Glutamatergic neuron (in vitro differentiated cells): ENCODE measurements at regions not wholly inside any gene's neighbourhood (a gene's known extent, or its start where the extent isn't known, plus 50 kb on each side); places are given as distances from the start of the nearest gene placed in this dataset.

Source experiments
- DNase-seq: peaks from one replicate; pipeline ENCODE4 v3.0.0; 2022
- H3K27ac Mint-ChIP-seq: one replicate; pipeline ENCODE4 v1.8.0; 2020; ENCODE audit warnings: mild to moderate bottlenecking, mixed read lengths, inconsistent platforms; ENCODE audit not compliant: unreplicated experiment
- H3K27me3 Mint-ChIP-seq: one replicate; pipeline ENCODE4 v1.8.0; 2020; ENCODE audit warnings: mild to moderate bottlenecking, moderate library complexity, mixed read lengths, inconsistent platforms; ENCODE audit not compliant: unreplicated experiment
- H3K36me3 Mint-ChIP-seq: one replicate; pipeline ENCODE4 v1.8.0; 2020; ENCODE audit warnings: mild to moderate bottlenecking, mixed read lengths, inconsistent platforms; ENCODE audit not compliant: unreplicated experiment
- H3K4me1 Mint-ChIP-seq: one replicate; pipeline ENCODE4 v1.8.0; 2020; ENCODE audit warnings: mild to moderate bottlenecking, low read depth, mixed read lengths, inconsistent platforms; ENCODE audit not compliant: unreplicated experiment
- H3K4me3 Mint-ChIP-seq: one replicate; pipeline ENCODE4 v1.8.0; 2020; ENCODE audit warnings: mild to moderate bottlenecking, mixed read lengths, inconsistent platforms; ENCODE audit not compliant: unreplicated experiment
- H3K9me3 Mint-ChIP-seq: one replicate; pipeline ENCODE4 v1.8.0; 2020; ENCODE audit warnings: mild to moderate bottlenecking, moderate library complexity, mixed read lengths, inconsistent platforms; ENCODE audit not compliant: unreplicated experiment
- TF ChIP-seq, protein P1 (sequence below): fragments of 200-600 bp; sonication (generic); IDR thresholded peaks from one replicate; pipeline ENCODE4 v1.5.0; 2021; ENCODE audit not compliant: partially characterized antibody, unreplicated experiment

DNA sequence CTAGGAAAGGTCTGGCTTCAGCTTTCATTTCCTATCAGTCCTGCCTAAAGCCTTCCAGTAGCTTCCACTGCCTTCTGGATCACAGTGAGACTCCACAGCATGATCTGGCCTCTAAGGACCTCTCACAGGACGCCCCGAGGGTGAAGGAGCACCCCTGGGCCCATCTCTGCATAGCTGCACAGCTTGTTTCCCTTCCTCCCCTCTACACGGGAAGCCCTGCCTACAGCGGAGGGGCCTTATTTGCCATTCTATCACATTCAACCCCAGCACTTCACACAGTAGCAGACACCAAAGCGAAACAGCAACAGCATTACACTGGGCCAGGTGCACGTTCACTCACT is 162.3 kb upstream of the GRK3 start:
- H3K27ac Mint-ChIP-seq, result no peak overlapping the region
- no peak overlapping the region for H3K4me3 Mint-ChIP-seq

DNA sequence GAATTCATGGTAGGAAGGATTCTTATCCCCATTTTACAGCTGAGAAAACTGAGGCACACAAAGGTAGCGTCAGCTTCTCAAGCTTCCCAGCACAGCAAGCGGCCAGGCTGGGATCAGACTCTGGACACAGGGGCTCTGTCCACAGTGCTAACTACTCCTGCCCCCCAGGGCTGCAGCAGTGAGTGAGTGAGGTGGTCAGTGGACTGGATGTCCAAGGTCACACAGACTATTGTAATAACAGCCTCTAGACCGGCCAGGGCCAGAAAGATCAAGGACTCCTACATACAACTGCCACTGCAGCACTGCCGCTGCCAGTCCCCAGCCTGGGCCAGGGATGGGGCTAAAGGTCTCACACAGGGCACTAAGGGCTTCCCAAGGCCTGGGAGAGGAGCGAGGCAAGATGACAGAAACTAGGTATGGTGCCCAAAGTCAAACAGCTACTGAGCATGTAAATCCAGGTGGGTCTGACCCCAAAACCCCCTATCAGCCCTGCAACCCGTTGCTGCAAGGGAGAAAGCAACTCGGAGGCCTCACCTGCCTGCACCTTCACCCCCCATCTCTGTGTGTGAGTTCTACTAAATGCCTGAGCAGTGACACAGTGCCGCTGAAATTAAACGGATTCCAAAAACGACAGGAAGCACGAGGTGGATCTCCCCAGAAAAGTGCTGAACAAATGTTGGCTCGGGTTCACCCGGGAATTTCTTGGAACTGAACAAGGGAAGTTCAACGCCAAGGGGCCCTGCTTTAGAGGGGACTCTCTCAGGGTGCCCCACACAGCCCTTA is 161.8 kb upstream of the GRK3 start:
- Mint-ChIP-seq H3K27me3 (peaks cover 12% of the 10 kb centered on the region), H3K9me3 (peaks cover 12% of the 10 kb centered on the region)
- DNase-seq, result no peak

More for the DNA sequence above, 162.3 kb upstream of the GRK3 start:
- no peak for DNase-seq
- peaks cover 16% of the 10 kb centered on the region for H3K4me1 Mint-ChIP-seq
- TF ChIP-seq, protein P1, sequence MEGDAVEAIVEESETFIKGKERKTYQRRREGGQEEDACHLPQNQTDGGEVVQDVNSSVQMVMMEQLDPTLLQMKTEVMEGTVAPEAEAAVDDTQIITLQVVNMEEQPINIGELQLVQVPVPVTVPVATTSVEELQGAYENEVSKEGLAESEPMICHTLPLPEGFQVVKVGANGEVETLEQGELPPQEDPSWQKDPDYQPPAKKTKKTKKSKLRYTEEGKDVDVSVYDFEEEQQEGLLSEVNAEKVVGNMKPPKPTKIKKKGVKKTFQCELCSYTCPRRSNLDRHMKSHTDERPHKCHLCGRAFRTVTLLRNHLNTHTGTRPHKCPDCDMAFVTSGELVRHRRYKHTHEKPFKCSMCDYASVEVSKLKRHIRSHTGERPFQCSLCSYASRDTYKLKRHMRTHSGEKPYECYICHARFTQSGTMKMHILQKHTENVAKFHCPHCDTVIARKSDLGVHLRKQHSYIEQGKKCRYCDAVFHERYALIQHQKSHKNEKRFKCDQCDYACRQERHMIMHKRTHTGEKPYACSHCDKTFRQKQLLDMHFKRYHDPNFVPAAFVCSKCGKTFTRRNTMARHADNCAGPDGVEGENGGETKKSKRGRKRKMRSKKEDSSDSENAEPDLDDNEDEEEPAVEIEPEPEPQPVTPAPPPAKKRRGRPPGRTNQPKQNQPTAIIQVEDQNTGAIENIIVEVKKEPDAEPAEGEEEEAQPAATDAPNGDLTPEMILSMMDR, result no peak
- peaks cover 11% of the 10 kb centered on the region for H3K9me3 Mint-ChIP-seq
- H3K36me3 Mint-ChIP-seq, result no peaks in the 10 kb centered on the region
- peaks cover 7% of the 10 kb centered on the region for H3K27me3 Mint-ChIP-seq

DNA sequence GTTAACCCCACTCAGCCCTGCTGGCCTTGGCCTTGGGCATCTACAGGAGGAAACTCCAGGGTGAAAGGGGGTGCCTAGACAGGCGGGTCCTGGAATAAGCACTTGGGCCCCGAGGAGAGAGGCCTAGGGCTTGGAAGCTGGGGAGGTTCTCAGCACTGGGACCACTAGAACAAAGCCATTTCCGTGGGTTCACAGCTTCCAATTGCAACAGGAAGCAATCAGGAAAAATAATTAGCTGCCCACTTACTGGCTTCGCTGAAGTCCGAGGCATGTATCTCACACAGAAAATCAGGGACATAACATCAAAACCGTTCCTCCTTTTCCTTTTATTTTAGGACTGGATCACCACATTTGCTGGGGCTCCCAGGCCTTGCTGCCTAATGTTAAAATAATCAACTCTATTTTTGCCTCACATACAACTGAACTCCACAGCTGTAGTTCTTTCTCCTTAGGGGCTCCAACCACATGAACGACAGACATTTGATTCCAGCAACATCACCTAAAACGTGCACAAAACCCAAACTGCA is 161.1 kb upstream of the GRK3 start:
- peak overlapping the region; percentile 93 for H3K4me3 Mint-ChIP-seq
- TF ChIP-seq, protein P1, result no peak
- no peaks in the 10 kb centered on the region for H3K36me3 Mint-ChIP-seq
- DNase-seq, result no peak
- H3K4me1 Mint-ChIP-seq, result peaks cover 22% of the 10 kb centered on the region
- peaks cover 14% of the 10 kb centered on the region for H3K27me3 Mint-ChIP-seq
- H3K27ac Mint-ChIP-seq, result peak overlapping the region; percentile 74
- H3K9me3 Mint-ChIP-seq, result peaks cover 12% of the 10 kb centered on the region

More for the DNA sequence above, 161.8 kb upstream of the GRK3 start:
- no peaks in the 10 kb centered on the region for H3K36me3 Mint-ChIP-seq
- no peak overlapping the region for H3K27ac Mint-ChIP-seq
- TF ChIP-seq, protein P1, result no peak
- peak overlapping the region; percentile 39 for H3K4me3 Mint-ChIP-seq
- H3K4me1 Mint-ChIP-seq, result peaks cover 18% of the 10 kb centered on the region

DNA sequence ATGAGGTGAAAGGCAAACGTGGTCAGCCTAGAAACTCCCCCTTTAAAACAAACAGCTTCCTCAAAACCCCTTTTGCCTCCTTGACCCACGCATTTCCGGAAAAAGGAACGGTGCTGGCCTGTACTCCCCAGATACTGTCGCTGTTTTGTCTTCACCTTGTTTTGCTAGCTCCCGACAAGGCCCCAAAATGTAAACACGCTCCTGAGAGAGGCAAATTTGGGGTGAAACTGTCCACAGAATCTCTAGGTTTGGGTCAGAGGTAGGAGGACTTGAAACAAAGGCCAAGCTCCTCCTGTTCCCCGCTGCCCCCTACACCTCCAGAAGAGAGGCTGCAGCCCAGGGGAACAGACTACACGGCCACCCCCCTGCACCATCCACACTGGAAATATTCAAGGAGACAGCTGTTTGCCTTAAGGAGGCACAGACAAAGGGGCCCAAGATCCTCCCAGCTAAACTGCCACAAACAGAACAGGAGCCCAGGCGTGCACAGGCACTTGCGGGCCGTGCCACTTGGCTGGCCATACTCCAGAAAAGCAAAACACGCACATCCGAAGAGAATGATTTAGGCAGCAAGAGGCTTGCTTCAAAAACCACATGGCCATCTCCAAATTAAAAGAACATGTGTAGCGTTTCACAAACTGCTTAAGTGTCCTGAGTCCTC is 160.5 kb upstream of the GRK3 start:
- peaks cover 22% of the 10 kb centered on the region for H3K4me1 Mint-ChIP-seq
- H3K36me3 Mint-ChIP-seq, result no peaks in the 10 kb centered on the region
- TF ChIP-seq, protein P1, result no peak
- H3K27ac Mint-ChIP-seq, result peak overlapping the region; percentile 74
- DNase-seq, result no peak
- H3K9me3 Mint-ChIP-seq, result peaks cover 12% of the 10 kb centered on the region
- H3K4me3 Mint-ChIP-seq, result peak overlapping the region; percentile 93
- H3K27me3 Mint-ChIP-seq, result peaks cover 14% of the 10 kb centered on the region

DNA sequence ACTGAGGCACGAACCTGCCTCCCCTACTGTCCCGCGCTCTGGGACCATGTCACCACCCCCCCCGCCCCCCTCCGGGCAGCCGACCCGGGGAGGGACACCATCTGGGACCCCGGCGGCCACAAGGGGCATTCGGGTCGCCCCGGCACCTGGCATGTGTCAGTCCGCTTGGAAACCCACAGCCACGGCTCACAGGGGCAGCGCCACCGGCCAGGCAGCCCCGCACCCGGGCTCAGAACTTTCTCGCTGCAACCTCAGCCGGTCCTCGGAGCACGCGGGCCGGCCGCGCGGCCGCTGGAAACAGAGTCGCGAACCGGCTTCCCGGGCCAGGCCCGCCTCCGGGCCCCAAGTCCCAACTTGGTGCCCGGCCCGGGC is 159.9 kb upstream of the GRK3 start:
- peaks cover 12% of the 10 kb centered on the region for H3K9me3 Mint-ChIP-seq
- H3K27ac Mint-ChIP-seq, result no peak overlapping the region
- TF ChIP-seq, protein P1, result no peak
- H3K4me3 Mint-ChIP-seq, result peak overlapping the region; percentile 93
- peaks cover 22% of the 10 kb centered on the region for H3K4me1 Mint-ChIP-seq
- no peak for DNase-seq
- H3K36me3 Mint-ChIP-seq, result no peaks in the 10 kb centered on the region
- peaks cover 14% of the 10 kb centered on the region for H3K27me3 Mint-ChIP-seq
